Panc1 (cell line): ENCODE measurements at regions not wholly inside any gene's neighbourhood (a gene's known extent, or its start where the extent isn't known, plus 50 kb on each side); places are given as distances from the start of the nearest gene placed in this dataset.

Source experiments
- ATAC-seq: fragments of 200-7000 bp; cut with Tn5 transposase; 2 replicates; pipeline ENCODE4 v1.9.1; 2020; ENCODE audit warnings: mild to moderate bottlenecking, moderate library complexity
- BruUV-seq: library from RNA; stranded (reverse); fragments of 400-500 nt; replicated peaks from 2 replicates; lab custom pipeline; 2021; lab: Mats Ljungman, UMichigan
- CTCF ChIA-PET: fragments of 300-600 bp; sonication (Branson Sonifier 250); formaldehyde crosslinking; loops from one replicate; lab custom pipeline; 2022; ENCODE audit warnings: antibody characterized with exemption; lab: Charles Lee
- POLR2A ChIA-PET: fragments of 300-600 bp; sonication (Branson Sonifier 250); formaldehyde crosslinking; loops from one replicate; lab custom pipeline; 2022; ENCODE audit warnings: antibody characterized with exemption; lab: Charles Lee
- DNase-seq: peaks from one replicate; pipeline ENCODE4 v3.0.0-alpha.2; 2010; ENCODE audit warnings: low read depth, low spot score
- H3K27ac ChIP-seq: 2 replicates; pipeline ENCODE4 v1.5.1; 2011; ENCODE audit warnings: mild to moderate bottlenecking, low read length, inconsistent platforms
- H3K27me3 ChIP-seq: fragments of 200-500 bp; sonication (Bioruptor generic); 2 replicates; pipeline ENCODE4 v1.6.0; 2014; ENCODE audit warnings: low read length, inconsistent platforms; ENCODE audit not compliant: control insufficient read depth, insufficient read depth
- H3K36me3 ChIP-seq: fragments of 200-500 bp; sonication (Bioruptor generic); 2 replicates; pipeline ENCODE4 v1.5.1; 2014; ENCODE audit warnings: inconsistent platforms, mild to moderate bottlenecking, low read length, moderate library complexity; ENCODE audit not compliant: control insufficient read depth, insufficient read depth
- H3K4me1 ChIP-seq: 2 replicates; pipeline ENCODE4 v1.5.1; 2011; ENCODE audit warnings: inconsistent platforms, mild to moderate bottlenecking, low read length, moderate library complexity; ENCODE audit not compliant: control insufficient read depth, insufficient read depth
- H3K4me3 ChIP-seq, 2 experiments: 2 replicates each; pipeline ENCODE4 v1.5.1; 2011 to 2012; ENCODE audit warnings: low read depth in 2 of 2, low read length in 2 of 2, mild to moderate bottlenecking in 2 of 2, inconsistent platforms in 1 of 2, moderate library complexity in 1 of 2
- H3K9me3 ChIP-seq: fragments of 200-500 bp; sonication (Bioruptor generic); 2 replicates; pipeline ENCODE4 v1.5.1; 2014; ENCODE audit warnings: low read depth, mild to moderate bottlenecking, inconsistent platforms, low read length, moderate library complexity; ENCODE audit not compliant: control insufficient read depth, insufficient read depth
- CTCF ChIP-seq: fragments of 450-650 bp; IDR thresholded peaks from 2 replicates; pipeline ENCODE4 v1.5.1; 2017; ENCODE audit warnings: mild to moderate bottlenecking
- POLR2AphosphoS5 ChIP-seq: IDR thresholded peaks from 2 replicates; pipeline ENCODE4 v1.6.1; 2012; ENCODE audit warnings: mild to moderate bottlenecking, low read depth, low read length, moderate library complexity
- REST ChIP-seq, 2 experiments: IDR thresholded peaks; 2 replicates each; pipeline ENCODE4 v1.6.1; 2011 to 2012; ENCODE audit warnings: low read depth in 2 of 2, control low read depth in 1 of 2, low read length in 1 of 2, mild to moderate bottlenecking in 1 of 2, moderate library complexity in 1 of 2; ENCODE audit not compliant: insufficient read depth in 1 of 2
- SIN3A ChIP-seq: IDR thresholded peaks from 2 replicates; pipeline ENCODE4 v1.6.1; 2012; ENCODE audit warnings: low read depth, mild to moderate bottlenecking, low read length, moderate library complexity, borderline replicate concordance; ENCODE audit not compliant: insufficient read depth
- TCF7L2 ChIP-seq: IDR thresholded peaks from 2 replicates; pipeline ENCODE4 v1.6.1; 2011; ENCODE audit warnings: mild to moderate bottlenecking, low read depth, low read length, inconsistent platforms
- in situ Hi-C: cut with HindIII; loops from 2 replicates; pipeline ENCODE4 v1.10.0; 2016; ENCODE audit warnings: low sequenced_read_pairs, low pct_unique_long_range_greater_than_20kb
- intact Hi-C: fragments of 100-400 bp; cut with micrococcal nuclease; formaldehyde crosslinking; loops from one replicate; pipeline ENCODE4 v1.10.0; 2022; ENCODE audit not compliant: unreplicated experiment

- no peaks in the 10 kb centered on the region for H3K36me3 ChIP-seq
- POLR2A ChIA-PET, result interaction anchor here (0.6 kb wide), 1 partner anchor 24 kb away, joined by 6 read pairs; no protein-coding TSS in a partner anchor
- TF ChIP-seq SIN3A (no peak), REST (IDR thresholded peaks at IDR 0.05; ENCODE audit: insufficient read depth in 1 of 2, low read depth in 2 of 2, low read length in 1 of 2) (no peak), TCF7L2 (no peak), POLR2AphosphoS5 (no peak), CTCF (no peak)
- no peaks in the 10 kb centered on the region for H3K4me1 ChIP-seq
- no peak overlapping the region for H3K27ac ChIP-seq
- BruUV-seq, result no TSS peak
- no peak for DNase-seq
- H3K27me3 ChIP-seq, result no peaks in the 10 kb centered on the region; the same call in 1 of the 2 replicates
- no peak overlapping the region for H3K4me3 ChIP-seq
- CTCF ChIA-PET, result no interaction called here
- intact Hi-C loops (no loop called here), in situ Hi-C loops (no loop called here)
- ATAC-seq, result no peak
- H3K9me3 ChIP-seq, result no peaks in the 10 kb centered on the region
Measured at GRCh38 chr5:74226716-74227485, 413.6 kb downstream of the ENC1 start.

GRCh38 chr5:74225587-74225986 lies 414.9 kb downstream of the ENC1 start:
- no peak for DNase-seq
- in situ Hi-C loops, result no loop called here
- intact Hi-C loops, result no loop called here
- Histone ChIP-seq H3K9me3 (no peaks in the 10 kb centered on the region), H3K36me3 (no peaks in the 10 kb centered on the region), H3K27ac (no peak overlapping the region), H3K4me3 (no peak overlapping the region), H3K27me3 (no peaks in the 10 kb centered on the region; the same call in 1 of the 2 replicates), H3K4me1 (no peaks in the 10 kb centered on the region)
- ChIA-PET CTCF (no interaction called here), POLR2A (no interaction called here)
- no peak for TF ChIP-seq CTCF
- no peak for TF ChIP-seq SIN3A
- no TSS peak for BruUV-seq
- no peak for ATAC-seq
